HG03575 (cell line): ENCODE measurements at regions not wholly inside any gene's neighbourhood (a gene's known extent, or its start where the extent isn't known, plus 50 kb on each side); places are given as distances from the start of the nearest gene placed in this dataset.
"Not testable (repeated sequence)": the region's sequence is repeated elsewhere in the genome, so short reads cannot be mapped to it uniquely, and the experiment has no call there.

Experiments
- ATAC-seq: cut with Tn5 transposase; IDR thresholded peaks from one replicate; pipeline ENCODE4 v1.9.1; 2021; ENCODE audit not compliant: unreplicated experiment, insufficient number of reproducible peaks, low FRiP score; ENCODE audit errors: extremely low read depth

GRCh38 chr13:53101883-53102282 is 73.3 kb downstream of the OLFM4 start:
- no peak for ATAC-seq

DNA sequence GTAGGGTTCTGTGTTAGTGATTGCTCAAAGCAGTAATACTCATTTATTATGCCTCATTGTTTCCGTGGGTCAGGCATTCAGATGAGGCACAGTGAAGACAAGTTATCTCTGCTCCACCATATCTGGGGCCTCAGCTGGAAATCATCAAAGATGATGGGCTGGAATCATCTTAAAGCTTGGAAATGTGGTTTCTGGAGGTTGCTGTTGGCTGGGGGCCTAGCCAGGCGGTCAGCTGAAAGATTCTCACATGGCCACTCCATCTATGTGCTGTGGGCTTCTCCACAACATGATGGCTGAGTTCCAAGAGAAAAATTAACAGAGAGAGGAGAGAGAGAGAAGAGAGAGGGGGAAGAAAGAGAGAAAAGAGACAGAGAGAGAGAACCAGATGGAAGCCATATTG is 75.5 kb downstream of the OLFM4 start:
- ATAC-seq: no peak

DNA sequence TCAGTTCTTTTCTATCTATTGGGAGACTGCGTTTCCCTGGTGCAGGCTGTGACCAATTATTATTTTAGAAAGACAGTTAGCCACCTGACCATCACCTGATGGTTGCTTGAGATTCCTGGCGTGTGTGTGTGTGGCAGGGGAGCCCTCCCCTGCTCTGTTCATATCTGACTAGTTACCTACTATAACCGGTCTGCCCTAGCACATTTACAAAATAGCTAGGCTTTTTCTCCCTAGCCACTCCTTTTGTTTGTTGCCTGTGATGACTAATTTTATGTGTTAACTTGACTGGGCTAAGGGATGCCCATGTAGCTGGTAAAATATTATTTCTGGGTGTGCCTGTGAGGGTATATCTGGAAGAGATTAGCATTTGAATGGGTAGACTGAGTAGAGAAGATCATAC is 76.9 kb downstream of the OLFM4 start:
- no peak for ATAC-seq

GRCh38 chr13:53105890-53106289 is 77.3 kb downstream of the OLFM4 start:
- no peak for ATAC-seq

DNA sequence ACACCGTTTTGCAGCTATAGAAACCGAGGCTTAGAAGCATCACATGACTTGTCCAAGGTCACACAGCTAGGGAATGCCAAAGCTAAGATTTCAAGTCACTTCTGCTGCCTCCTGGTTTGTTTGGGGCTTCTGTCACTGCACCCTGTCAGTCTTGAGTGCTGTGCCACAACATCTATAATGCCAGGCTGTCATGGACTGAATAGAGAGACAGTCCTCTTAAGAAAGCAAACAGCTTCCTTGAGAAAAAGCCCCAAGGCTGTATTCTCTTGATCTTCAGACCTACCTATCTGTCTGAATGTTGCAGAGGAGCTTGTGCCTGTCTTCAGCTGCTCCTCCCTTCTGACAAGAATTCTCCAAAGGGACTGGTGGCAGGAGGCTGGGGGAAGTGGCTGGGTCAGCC is 81.6 kb downstream of the OLFM4 start:
- no peak for ATAC-seq

- no peak for ATAC-seq
These were observed 82.0 kb downstream of the OLFM4 start for GRCh38 chr13:53110614-53111013.

DNA sequence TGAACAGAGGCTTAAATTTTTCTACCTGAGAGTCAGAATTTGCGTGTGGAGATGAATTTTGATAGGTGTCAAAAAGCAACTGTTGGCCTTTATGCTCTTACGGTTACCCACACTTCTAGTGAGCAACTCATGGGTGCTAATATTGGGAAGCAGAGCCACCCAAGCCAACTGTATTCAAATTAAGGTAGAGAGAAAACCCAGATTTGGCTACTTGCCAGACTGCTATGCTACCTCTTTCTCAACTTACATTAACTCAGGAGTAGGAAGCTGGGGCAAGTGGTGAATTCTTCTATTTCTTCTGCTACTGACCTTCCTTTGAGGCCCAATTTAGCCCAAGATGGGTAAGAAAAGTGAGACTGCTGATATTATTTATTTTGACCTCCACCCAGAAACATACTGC is 83.9 kb downstream of the OLFM4 start:
- ATAC-seq: no peak

DNA sequence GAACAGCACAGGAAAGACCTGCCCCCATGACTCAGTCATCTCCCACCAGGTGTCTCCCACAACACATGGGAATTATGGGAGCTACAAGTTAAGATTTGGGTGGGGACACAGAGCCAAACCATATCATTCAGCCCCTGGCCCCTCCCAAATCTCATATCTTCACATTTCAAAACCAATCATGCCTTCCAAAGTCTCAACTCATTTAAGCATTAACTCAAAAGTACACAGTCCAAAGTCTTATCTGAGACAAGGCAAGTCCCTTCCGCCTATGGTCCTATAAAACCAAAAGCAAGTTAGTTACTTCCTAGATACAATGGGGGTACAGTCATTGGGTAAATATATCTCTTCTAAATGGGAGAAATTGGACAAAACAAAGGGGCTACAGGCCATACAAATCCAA is 88.4 kb downstream of the OLFM4 start:
- not testable (repeated sequence) for ATAC-seq

DNA sequence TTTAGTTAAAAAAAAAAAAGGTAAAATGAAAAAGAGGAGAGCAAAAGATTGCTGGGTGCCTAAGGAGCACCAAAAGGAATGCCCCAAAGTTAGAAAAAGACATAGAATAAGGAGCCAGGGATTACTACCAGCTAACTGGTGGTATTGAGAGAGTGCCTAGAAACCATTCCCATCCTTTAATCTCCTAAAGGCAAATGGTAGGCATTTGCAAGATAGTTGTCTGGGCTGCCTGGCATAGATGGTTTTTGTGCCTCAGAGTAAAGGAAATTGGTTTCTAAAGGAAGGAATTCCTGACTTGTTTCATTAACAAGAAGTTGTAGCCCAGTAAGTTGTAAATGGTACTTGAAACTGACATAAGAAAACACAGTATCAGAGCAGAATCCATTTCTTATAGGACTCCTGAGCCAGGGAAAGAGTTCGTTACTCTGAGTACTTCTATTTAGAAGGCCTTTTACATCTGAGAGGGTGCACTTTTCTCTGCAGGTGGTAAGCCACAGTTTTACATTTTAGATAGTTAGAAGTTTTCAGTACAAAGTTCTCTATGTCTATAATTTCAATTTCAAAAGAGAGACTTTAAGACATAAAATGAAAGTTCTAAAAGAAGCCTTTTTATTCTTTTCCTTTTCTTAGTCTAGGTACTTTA is 92.6 kb downstream of the OLFM4 start:
- no peak for ATAC-seq

- no peak for ATAC-seq
These were observed 93.3 kb downstream of the OLFM4 start for GRCh38 chr13:53121919-53122318.

DNA sequence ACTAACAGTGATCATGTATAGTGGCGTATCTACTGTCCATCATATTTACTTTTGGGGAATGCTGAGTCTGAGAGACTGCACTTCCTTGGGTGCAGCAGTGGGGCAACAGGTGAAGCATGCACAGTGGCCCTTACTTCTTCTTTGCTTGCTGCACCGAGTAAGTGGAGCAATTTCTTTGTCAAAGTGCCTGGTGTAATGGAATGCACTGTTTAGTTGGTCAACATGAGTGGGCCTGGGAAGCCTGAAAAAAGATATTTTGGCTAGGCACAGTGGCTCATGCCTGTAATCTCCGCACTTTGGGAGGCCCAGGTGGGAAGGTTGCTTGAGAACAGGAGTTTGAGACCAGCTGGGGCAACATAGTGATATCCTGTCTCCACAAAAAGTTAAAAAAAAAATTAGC is 94.9 kb downstream of the OLFM4 start:
- no peak for ATAC-seq

DNA sequence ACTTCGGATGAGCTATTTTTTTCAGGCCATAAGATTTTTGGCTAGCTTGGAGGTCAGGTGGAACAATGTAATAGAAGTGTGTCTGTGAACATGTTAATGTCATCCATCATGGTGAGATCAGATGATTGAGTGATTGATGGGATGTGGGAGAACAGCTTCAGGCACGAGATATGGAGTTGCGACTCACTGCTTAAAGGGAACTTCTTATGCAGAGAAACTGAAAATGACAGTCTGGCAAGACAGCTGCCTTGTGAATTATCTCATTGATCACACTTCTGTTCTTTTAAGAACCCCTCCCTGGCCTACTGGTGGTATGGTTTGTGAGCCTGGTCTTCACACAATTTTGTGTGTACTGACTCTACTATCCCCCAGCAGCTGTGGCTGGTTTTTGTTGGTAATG is 96.0 kb downstream of the OLFM4 start:
- no peak for ATAC-seq

- ATAC-seq: no peak
These were observed 98.2 kb downstream of the OLFM4 start for GRCh38 chr13:53126841-53127245.

- no peak for ATAC-seq
These were observed 98.8 kb downstream of the OLFM4 start for GRCh38 chr13:53127373-53127772.

- ATAC-seq: no peak
These were observed 101.3 kb downstream of the OLFM4 start for GRCh38 chr13:53129864-53130393.

GRCh38 chr13:53131361-53131760 is 102.7 kb downstream of the OLFM4 start:
- no peak for ATAC-seq

DNA sequence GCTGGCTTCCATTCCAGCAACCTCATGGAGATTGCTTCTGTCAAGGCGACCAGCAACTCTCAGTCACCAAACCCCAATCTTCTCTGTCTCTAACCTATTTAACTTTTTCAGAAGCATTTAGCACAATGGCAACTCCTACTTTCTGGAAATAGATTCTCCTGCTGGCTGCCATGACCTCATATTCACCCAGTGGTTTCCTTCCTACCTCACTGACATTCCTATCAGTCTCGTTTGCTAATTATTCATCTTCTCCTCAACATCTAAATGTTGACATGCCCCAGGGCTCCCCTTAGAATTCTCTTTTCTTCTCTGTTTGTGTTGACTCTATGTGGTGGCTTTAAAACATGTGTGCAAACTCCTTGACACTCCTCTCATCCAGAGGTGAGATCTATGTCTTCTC is 106.7 kb downstream of the OLFM4 start:
- no peak for ATAC-seq

- ATAC-seq: no peak
These were observed 108.1 kb downstream of the OLFM4 start for GRCh38 chr13:53136554-53137215.

DNA sequence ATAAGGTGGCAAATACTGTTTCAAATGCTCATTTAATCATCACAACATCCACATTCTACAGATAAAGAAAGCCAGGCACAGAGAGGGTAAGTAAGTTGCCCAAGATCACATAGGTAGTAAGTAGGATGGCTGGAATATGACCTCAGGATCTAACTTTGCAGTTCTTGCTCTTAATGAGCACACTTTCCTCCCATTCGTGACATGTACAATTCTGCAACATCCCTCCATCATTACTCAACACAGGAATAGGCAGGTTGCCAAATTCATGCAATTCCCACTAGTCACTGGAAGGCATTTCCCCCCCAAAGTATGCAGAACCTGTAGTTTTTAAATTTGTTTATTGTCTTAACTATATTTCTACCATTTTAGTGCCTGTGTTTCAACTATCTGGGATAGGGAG is 109.2 kb downstream of the OLFM4 start:
- no peak for ATAC-seq

- no peak for ATAC-seq
These were observed 109.9 kb downstream of the OLFM4 start for GRCh38 chr13:53138376-53139036.
